Brain microvascular endothelial cell (primary cell): ENCODE measurements at regions not wholly inside any gene's neighbourhood (a gene's known extent, or its start where the extent isn't known, plus 50 kb on each side); places are given as distances from the start of the nearest gene placed in this dataset.

Experiments used
- DNase-seq: peaks from one replicate; pipeline ENCODE4 v3.0.0-alpha.2; 2020
- H3K27ac ChIP-seq: fragments of 250-450 bp; sonication (Bioruptor Pico); 2 replicates; pipeline ENCODE4 v1.5.1; 2020; ENCODE audit warnings: mild to moderate bottlenecking, moderate library complexity
- H3K27me3 ChIP-seq: fragments of 250-450 bp; sonication (Bioruptor Pico); replicated peaks from 2 replicates; pipeline ENCODE4 v1.5.1; 2020; ENCODE audit warnings: mild to moderate bottlenecking
- H3K36me3 ChIP-seq: fragments of 250-450 bp; sonication (Bioruptor Pico); replicated peaks from 2 replicates; pipeline ENCODE4 v1.5.1; 2020; ENCODE audit warnings: mild to moderate bottlenecking
- H3K4me3 ChIP-seq: 2 replicates; pipeline ENCODE4 v1.5.1; 2011; ENCODE audit warnings: low read depth, mild to moderate bottlenecking, control low read depth, low read length, moderate library complexity
- CTCF ChIP-seq: IDR thresholded peaks from 2 replicates; pipeline ENCODE4 v1.5.1; 2011; ENCODE audit warnings: low read depth, mild to moderate bottlenecking, moderate library complexity, low read length, control low read depth, inconsistent platforms; ENCODE audit errors: missing control alignments
- in situ Hi-C: cut with HindIII; loops from 2 replicates; pipeline ENCODE4 v1.10.0; 2017; ENCODE audit warnings: low sequenced_read_pairs, low pct_ligation_motif_present

- no peak overlapping the region for H3K27ac ChIP-seq
- H3K36me3 ChIP-seq, result no peaks in the 10 kb centered on the region
- no peak for DNase-seq
- H3K4me3 ChIP-seq, result no peak overlapping the region
- H3K27me3 ChIP-seq, result no peaks in the 10 kb centered on the region
- TF ChIP-seq CTCF, result no peak
- in situ Hi-C loops, result no loop called here
Observed at GRCh38 chr3:140766465-140766864, 88.6 kb downstream of the TRIM42 start.

- Histone ChIP-seq H3K36me3 (no peaks in the 10 kb centered on the region), H3K4me3 (no peak overlapping the region), H3K27me3 (no peaks in the 10 kb centered on the region), H3K27ac (no peak overlapping the region)
- no peak for TF ChIP-seq CTCF
- in situ Hi-C loops, result no loop called here
- DNase-seq, result no peak
Observed at GRCh38 chr3:140767566-140767965, 89.7 kb downstream of the TRIM42 start.

GRCh38 chr3:140768941-140769340 lies 91.1 kb downstream of the TRIM42 start:
- no peaks in the 10 kb centered on the region for H3K36me3 ChIP-seq
- DNase-seq, result no peak
- H3K27ac ChIP-seq, result no peak overlapping the region
- in situ Hi-C loops, result no loop called here
- TF ChIP-seq CTCF, result no peak
- no peak overlapping the region for H3K4me3 ChIP-seq
- H3K27me3 ChIP-seq, result no peaks in the 10 kb centered on the region

- Histone ChIP-seq H3K4me3 (no peak overlapping the region), H3K27me3 (no peaks in the 10 kb centered on the region), H3K27ac (no peak overlapping the region), H3K36me3 (no peaks in the 10 kb centered on the region)
- DNase-seq, result no peak
- no peak for TF ChIP-seq CTCF
- in situ Hi-C loops, result no loop called here
Observed at GRCh38 chr3:140769951-140770350, 92.1 kb downstream of the TRIM42 start.

GRCh38 chr3:140770977-140771667 lies 93.3 kb downstream of the TRIM42 start:
- Histone ChIP-seq H3K36me3 (no peaks in the 10 kb centered on the region), H3K4me3 (no peak overlapping the region), H3K27ac (no peak overlapping the region), H3K27me3 (no peaks in the 10 kb centered on the region)
- DNase-seq, result no peak
- TF ChIP-seq CTCF, result no peak
- in situ Hi-C loops, result no loop called here
